Inflammatory macrophage treated with lipopolysaccharide for 4 hours (primary cell): ENCODE measurements at regions not wholly inside any gene's neighbourhood (a gene's known extent, or its start where the extent isn't known, plus 50 kb on each side); places are given as distances from the start of the nearest gene placed in this dataset.

Experiments
- DNase-seq: peaks from one replicate; pipeline ENCODE4 v3.0.0-alpha.2; 2020

DNA sequence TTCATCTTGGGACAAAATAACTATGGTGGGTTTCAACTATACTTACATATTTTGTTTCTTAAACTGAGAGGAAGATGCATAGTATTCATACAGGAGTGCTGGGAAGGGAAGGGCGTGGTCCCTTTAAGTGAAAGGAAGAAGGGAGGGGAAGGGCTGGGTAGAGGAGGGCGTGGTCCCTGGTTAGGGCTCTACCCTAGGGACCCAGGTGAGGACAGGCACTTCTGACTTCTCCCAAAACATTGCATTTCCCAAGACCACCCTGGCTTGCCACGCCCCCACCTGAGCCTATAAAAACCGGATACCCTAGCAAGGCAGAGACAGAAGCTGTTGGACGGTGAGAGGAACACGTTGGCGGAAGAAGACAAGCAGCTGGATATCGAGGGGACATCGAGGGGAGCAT is 157.6 kb upstream of the PLXNA4 start:
- no peak for DNase-seq

DNA sequence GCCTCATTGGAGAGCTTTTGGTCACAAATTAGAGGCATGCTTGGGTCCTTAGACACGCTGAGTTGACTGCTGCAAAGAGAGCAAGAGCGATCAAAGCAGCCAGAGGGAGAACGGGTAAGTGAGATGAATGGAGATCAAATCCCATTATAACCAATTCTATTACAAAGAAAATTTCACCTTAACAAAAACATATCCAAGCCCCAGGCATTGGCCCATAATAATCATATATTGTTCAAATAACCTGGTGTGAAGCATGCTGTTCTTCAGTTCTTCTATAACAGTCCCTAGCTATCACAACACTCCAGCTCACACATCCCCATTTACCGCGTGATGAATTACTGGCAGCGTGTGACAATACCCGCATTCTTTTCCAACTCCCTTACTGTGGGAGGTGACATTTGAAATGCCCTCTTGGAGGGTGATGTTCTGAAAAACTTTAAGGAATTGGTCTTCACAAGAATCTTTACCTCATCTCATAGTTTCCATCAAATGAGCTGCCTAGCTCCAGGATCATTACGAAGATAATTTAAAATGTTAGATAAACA is 156.1 kb upstream of the PLXNA4 start:
- DNase-seq: no peak

DNA sequence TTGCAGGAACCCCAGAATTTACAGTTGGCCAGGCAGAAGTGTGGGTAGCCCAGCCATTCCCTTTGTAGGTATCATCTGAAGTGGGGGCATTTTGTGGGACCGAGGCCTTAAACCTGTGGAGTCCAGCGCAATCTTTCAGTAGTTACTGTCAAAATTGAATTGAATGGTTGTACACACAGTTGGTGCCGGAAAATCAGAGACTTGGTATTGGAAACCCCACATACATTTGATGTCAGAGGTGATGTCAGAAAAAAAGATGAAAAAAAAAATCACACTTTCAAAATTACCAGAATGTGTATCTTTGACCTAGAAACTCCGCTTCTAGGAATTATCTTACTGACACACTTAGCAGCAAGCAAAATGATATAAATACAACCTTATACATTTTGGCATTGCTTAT is 153.8 kb upstream of the PLXNA4 start:
- no peak for DNase-seq

DNA sequence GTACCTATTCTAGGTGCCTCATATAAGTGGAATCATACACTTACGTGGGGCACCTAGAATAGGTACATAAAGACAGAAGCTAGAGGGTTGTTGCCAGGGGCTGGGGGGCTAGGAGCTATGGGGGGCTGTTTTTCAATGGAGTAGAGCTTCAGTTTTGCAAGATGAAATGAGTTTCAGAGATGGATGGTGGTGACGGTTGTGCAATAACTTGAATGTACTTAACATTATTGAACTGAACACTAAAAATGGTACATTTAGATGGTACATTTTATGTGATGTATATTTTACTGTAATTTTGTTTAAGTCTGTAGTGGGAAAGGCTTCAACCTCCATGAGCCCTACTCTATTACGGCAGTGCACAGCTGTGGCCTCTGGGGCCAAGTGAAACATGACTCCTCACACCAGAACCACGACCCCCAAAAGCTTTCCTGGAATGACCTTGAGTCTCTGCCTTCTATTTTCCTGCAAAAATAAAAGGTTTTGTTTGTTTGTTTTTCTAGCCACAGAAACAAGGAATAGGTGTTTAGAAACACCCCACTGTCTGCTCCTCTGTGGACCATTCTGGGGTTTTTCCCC is 147.3 kb upstream of the PLXNA4 start:
- DNase-seq: no peak

DNA sequence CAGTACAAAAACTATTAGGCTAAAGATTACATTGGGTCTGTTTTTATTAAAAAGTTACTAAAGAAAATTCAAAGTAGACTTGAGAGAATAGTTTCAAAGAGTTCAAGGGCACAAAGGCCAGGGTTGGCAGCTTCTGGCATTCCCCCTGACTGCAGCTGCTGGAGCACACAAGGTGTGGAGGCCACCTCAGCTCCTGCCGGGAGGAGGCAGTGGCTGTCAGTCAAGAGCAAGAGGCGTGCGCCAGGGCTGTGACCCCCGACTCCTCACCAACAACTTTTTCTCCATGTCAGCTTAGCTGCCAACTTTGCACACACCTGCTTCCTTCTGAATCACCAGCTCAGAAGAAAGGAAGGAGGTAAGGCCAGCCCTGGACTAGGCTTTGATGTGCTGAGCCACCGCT is 144.6 kb upstream of the PLXNA4 start:
- no peak for DNase-seq

DNA sequence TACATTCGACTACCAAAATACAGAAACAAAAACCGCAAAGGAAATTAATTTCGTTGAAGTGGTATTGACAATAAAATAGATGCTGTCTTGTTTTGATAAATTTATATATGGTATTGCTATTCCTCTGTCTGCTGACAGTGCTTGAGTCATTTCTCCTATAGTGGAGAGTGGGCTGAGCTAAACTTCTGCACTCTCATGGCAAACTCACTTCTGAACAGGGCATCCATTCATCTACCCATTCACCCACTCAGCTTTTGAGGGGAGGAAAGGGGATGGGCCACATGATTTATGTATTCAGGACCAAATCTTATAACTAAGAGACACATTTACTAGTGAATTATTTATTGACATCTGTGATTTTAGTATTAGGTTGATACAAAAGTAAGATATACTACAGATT is 137.6 kb upstream of the PLXNA4 start:
- DNase-seq: no peak

DNA sequence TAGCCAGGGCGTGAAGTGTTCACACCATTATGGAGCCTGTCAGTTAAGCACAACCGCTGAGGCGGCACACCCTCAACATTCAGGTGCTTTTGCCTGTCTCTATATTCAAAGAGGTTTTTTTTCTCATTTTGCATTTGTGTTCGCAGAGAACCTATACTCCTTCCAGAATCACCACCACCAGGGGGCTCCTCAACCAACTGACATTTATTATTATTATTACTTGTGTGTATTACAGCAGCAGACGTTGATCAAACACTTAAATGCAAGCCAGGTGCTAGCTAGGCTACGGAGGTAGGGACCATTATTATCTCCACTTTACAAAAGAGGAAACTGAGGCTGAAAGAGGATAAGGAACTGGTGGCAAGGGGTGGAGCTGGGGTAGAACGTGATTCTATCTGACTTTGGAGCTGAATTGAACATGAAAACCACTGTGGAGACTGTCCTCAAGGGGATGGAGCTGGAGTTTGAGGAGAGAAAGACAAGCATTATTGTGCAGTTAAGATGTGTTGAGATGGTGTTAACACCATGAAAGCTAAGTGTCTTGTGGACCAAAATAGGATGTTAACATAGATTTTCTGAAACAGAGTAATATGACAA is 133.8 kb upstream of the PLXNA4 start:
- DNase-seq: peak; percentile 20

DNA sequence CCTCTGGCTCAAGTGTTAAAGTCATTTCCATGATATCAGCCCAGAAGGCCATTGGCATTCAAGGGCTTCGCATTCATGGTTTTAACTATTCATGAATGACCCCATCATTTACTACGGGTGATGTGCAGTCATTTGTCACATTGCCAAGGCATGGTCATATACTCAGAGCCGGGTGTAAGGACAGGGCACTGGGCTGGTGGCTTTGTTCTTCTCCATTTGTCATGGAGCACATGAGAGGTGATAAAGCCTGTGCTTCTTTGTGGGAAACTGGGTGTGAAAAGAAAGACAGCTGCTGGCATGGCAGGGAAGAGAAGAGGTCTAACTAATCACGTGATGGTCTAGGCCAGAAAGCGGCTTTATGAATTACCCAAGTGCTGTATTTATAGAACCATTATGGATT is 132.2 kb upstream of the PLXNA4 start:
- no peak for DNase-seq

DNA sequence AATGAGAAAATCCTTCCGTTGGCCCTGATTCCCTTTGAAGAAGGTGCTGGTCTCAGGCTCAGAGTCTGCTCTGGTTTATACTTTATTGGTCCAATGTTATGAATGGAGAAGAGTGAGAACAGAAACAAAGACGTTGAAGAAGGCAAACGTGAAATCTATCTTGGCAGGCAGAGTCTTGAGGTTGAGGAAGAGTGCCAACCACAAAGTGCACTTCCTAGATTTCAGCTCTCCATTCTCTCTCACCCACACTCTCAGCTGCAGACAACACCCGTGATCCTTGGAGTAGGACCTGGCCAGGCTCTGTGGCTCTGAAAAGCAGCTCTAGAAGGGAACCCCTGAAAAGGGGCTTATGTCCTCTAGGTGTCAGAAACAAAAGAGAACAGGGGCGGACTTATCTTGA is 128.9 kb upstream of the PLXNA4 start:
- DNase-seq: no peak

DNA sequence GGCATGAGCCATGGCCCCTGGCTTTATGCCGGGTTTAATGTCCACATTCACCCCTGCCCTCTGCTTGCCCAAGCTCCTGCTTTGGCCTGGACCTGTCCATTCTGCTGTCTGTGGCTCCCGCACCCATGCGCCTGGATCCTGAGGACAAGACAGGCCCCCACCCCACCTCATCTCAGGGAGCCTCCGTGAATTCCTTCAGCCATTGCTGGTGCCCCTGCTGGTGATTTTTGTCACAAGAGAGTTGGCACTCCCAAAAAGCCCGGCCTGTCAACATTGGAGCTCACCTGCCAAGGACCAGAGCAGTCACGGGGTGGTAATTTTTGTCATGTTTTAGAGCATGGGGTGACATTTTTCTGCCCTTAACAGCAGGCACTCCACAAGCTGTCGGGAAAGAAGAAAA is 127.5 kb upstream of the PLXNA4 start:
- DNase-seq: no peak

DNA sequence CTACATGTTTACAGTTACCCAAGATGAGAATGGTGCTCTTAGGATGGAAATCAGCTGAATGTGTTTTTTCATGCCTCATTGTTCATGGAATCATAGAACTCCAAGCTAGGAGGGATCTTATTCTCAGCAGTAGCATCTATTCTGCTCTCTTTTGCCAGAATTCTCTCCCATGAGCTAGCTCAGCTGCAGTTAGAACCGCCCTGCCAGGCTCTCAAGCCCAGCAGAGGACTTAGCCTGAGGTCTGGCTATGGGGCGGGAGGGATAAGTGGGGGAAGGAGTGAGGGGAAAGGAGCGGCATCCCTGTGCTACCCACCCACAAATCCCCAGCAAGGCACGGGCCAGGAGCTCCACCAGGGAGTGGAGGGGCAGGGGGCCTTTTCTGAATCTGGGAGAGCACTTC is 120.7 kb upstream of the PLXNA4 start:
- no peak for DNase-seq

DNA sequence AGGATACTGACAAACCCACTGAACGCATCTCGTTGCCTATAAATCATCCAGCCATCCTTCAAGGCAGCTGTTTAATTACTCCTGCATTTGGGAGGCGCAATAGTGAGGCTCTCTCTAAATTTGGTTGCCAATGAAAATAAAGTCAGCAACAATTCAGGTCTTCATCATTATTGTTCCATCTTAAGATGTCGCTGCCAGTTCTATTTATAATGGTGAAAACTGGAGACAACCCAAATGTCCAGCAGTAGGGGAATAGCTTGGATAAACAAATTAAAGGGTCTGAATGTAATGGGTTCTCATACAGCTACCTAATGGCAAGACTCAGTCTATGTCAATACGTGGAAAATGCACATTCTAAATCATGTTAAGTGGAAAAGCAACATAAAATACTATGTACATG is 120.1 kb upstream of the PLXNA4 start:
- no peak for DNase-seq

DNA sequence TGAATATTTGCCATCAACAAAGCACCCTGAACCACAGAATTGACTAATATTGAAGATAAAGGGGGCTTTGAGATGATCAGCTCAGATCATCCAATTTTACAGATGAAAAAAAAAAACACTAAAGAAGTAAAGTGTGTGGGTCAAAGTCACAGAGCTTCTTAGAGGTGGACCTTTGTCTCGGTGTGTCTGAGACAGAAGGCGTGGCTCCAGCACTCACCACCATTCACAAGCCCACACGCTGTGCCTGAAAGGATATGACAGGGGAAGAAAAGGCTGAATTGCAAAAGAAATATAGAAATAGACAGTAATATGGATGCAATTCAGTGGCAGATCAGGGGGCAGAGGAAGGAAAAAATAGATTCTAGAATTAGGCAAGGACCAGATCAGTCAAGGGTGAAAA is 114.9 kb upstream of the PLXNA4 start:
- DNase-seq: no peak

DNA sequence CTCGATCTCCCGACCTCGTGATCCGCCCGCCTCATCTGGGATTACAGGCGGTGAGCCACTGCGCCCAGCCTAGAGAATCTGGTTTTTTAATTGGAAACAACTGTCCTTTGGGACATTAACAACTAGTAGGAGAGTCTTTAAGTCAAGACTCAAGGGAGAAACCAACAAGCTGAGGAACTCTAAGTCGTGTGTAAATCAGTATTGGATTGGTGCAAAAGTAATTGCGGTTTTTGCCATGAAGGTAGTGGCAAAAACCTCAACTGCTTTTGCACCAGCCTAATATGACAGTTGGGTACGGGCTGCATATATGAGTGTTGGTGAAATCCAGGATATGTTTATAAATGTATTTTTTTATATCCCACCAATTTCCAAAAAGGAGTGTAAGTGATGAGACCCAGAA is 113.9 kb upstream of the PLXNA4 start:
- DNase-seq: no peak

DNA sequence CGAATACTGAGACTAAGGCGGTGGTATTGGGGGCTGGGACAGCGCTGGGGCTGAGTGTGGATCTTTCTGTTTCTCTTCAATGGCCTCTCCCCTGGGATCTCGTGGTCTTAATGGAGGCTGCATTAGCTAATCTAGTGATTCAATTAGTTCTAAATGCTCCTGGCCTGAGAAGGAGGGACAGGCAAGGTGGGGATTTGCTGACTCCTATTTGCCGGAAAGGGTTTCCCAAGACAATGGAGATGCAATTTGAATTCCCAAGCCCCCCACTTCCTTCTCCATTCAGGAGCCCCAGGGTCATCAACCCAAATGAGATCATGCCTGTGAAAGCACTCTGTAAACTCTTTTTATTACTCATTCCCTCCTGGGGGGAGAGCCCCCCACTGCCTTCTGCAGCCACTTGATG is 111.7 kb upstream of the PLXNA4 start:
- no peak for DNase-seq

DNA sequence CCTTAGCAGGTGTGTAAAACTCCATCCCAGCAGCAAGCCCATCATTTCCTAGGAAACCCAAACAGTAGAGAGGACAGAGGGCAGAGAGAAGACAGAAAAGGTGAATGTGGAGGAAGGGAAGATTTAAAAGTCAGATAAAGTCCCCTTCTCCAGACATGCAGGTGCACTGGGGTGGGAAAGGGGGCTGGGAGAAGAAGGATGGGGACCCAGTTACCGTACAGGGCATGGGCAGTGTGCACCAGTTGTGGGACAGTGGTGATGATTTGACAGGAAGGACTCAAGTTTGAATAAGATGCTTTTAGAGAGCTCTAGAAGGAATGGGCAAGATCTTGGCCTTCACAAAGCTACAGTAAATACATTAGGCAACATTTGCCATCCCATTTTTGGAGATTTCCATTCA is 110.7 kb upstream of the PLXNA4 start:
- no peak for DNase-seq

DNA sequence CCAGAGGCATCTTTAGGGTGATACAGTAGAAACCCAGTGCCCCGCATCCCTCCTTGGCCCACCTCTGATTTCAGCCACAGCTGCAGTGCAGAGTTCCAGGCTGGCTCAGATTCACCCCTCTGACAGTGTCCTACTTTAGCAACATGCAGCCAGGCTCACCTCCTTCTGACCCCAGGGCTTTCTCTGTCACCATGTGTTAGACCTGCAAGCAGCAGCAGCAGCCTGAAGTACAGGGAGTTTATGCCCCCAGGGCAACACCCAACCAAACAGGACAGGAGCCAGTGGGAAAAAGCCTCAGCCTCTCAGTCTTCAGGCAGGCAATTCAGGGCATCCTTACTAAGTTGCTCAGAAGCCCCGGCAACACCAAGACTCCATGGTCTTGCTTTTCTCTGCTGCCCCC is 109.0 kb upstream of the PLXNA4 start:
- no peak for DNase-seq

DNA sequence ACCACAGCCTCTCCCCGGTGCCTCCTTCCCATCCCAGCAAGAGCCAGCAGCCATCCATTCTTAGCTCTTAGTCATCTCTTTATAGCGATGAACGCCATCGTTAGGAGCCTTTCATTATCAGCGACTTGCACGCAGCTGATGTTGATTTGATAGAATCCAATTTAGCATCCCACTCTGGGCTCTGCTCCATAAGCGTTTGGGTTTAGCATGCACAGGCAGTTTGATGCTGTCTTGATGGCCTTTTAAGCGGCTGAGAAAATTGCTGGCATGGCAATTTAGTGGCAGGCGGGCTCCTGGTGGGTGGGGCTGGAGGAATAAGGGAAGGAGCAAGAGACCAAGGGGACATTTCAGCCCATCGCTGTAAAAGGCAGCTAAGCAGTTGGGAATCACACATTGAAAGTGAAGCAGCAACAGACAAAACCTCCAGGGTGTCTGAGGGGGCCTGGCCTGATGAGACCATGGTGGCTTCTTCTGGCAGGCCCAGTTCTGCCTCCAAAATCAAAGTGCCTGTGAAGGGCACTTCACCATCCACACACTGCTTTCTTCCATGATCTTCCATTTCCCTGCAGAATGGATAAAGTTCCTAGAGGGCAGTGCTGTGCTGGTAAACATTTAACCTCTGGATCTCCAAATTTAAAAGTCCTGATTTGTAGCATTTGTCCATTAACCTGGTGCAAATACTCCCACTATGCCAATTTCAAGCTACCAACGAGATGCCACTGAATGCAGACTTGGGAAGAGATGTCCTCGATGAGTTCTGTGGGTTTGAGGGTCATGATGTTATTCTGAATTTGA is 107.8 kb upstream of the PLXNA4 start:
- DNase-seq: no peak

DNA sequence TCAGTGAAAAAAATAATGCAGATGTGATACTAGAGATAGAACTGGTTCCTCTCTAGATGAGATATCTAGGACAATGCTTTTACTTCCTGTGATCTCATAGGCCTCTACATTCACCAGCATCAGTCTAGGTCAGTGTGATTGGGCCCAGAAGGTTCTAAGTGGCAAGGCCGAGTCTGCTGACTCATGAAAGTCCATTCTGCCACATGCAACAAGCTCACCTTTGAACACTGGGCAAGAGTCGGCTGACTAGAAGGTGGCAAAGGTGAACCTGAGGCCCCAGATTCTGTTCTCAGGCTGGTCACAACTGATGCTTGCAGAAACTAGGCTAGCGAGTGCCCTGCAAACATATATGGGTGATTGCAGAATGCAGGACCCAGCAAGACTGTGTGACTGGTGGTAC is 105.7 kb upstream of the PLXNA4 start:
- no peak for DNase-seq

DNA sequence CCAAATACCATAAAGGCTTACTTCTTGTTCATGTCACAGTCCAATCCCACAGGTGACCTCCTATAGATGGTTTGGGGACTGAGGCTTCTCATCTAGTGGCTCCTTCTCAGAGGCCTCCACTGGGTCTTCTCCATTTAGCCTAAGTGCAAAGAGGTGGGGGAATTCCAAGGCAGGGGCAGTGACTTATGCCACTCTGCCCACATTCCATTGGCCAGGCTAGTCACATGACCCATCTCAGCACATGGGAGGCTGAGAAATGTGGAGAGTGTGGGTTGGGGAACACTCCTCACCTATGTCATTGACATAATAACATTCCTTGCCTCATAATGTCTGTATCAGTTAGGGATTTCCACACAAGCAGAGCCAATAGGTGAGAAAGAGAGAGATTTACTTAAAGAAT is 104.3 kb upstream of the PLXNA4 start:
- peak; percentile 38 for DNase-seq

DNA sequence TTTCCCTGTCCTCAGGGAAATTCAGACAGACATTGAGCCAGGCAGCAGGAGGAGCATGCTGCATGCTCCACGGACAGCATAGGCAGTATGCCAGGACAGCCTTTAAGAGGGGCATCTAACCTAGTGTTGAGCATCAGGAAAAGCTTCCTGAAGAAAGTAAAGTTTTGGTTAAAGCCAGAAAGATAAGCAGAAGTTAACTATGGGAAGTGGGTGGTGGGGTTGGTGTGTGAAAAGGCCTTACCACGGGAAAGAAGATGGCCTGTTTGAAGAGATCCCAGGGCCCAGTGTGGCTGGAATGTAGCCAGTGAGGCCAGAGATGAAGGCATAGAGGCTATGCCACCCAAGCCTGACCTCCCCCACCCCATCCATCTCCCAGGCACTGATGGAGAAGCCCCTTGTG is 102.4 kb upstream of the PLXNA4 start:
- DNase-seq: no peak

DNA sequence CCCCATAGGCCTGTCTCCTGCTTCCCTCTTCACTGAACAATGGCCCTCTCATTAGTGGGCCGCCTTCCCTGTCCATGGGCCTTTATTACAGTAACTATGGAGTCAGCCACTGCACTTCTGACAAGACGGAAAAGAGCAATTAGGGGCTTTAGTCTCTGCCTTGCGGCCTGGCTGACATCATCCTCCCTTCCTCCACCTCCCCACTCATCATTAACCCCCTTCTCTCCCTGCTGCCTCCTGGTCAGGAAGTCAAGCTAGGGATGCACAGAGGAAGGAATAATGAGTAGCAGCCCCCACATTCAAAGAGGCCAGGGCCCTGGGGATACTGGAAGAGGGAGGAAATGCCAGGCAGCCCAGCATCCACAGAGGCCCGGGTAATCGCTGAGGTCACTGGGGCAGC is 101.6 kb upstream of the PLXNA4 start:
- no peak for DNase-seq

DNA sequence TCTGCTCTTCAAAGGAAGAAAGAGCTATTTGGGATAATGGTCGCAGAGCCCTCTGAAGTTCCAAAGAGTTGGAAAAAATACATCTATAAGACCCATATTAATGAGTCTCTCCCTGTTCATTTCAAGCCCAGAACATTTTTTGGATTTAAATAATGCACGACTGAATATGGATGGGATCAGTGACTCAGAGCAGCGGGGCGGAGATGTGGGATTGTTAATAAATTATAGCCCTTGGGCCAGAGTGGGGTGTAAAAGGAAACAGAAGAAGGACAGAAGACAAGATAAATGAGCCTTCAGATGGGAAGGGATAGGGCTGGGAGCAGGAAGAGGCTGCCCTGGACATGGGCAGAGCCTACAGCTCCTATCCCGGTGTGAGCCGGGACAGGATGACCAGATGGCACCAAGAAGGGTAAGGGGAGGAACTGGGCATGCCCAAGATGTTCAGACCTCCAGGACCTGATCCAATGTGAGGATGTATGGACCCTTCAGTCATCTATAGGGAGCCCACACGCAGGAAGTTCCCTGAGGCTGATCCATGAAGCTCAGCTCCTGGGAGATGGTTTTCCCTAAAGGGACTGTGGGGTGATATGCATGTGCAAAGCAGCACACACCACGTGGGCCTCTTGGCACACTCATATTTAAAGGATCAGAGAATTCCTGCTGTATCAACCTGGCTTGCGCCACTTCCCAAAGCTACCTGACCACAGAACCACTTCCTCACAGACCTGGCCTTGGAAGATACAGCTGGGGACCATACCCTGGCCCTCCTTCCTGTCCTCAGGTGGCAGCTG is 96.1 kb upstream of the PLXNA4 start:
- DNase-seq: no peak

DNA sequence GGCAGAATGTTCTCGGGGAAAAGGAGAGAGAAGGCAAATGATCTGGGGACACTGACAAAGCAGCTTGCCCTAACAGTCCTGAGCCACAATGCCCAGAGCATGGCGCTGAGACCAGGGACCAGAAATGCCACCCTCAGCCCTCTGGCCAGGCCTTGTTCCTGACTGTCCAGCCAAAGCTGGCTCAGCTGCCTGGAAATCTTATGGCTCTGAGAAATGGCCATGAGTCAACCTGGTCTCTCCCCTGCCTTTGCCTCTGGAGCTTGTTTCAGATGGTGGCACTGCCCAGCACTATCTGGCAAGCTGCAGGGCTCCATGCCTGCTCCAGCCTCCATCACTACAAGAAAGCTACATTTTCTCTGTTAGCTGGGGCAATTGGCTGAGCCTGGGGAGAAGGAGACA is 90.5 kb upstream of the PLXNA4 start:
- DNase-seq: peak; percentile 9
